HEK293T (cell line): ENCODE measurements at regions not wholly inside any gene's neighbourhood (a gene's known extent, or its start where the extent isn't known, plus 50 kb on each side); places are given as distances from the start of the nearest gene placed in this dataset.

Experiments used
- CTCF ChIA-PET: fragments of 350-600 bp; formaldehyde crosslinking; extraction: SDS; loops from one replicate; lab custom pipeline; 2021; ENCODE audit warnings: antibody characterized with exemption, inconsistent platforms; lab: Yijun Ruan, JAX
- POLR2A ChIA-PET: fragments of 350-600 bp; formaldehyde crosslinking; extraction: SDS; loops from one replicate; lab custom pipeline; 2020; ENCODE audit warnings: antibody characterized with exemption, inconsistent platforms; lab: Yijun Ruan, JAX
- DNase-seq: peaks from one replicate; pipeline ENCODE4 v3.0.0; 2012; ENCODE audit warnings: mixed read lengths; ENCODE audit errors: extremely low spot score
- ARNT ChIP-seq: fragments of 450-650 bp; IDR thresholded peaks from 2 replicates; pipeline ENCODE4 v1.6.1; 2017; ENCODE audit warnings: mild to moderate bottlenecking
- BHLHE40 ChIP-seq: fragments of 450-650 bp; IDR thresholded peaks from 2 replicates; pipeline ENCODE4 v1.6.1; 2016; ENCODE audit warnings: mild to moderate bottlenecking, moderate library complexity, borderline replicate concordance
- CTBP1 ChIP-seq: fragments of 450-650 bp; IDR thresholded peaks from 2 replicates; pipeline ENCODE4 v1.6.1; 2016; ENCODE audit warnings: borderline replicate concordance
- ELF4 ChIP-seq: fragments of 450-650 bp; IDR thresholded peaks from 2 replicates; pipeline ENCODE4 v1.6.1; 2017; ENCODE audit warnings: antibody characterized with exemption
- FOXA1 ChIP-seq: fragments of 450-650 bp; IDR thresholded peaks from 2 replicates; pipeline ENCODE4 v1.6.1; 2016; ENCODE audit warnings: mild to moderate bottlenecking
- FOXK2 ChIP-seq: fragments of 450-650 bp; IDR thresholded peaks from 2 replicates; pipeline ENCODE4 v1.6.1; 2016; ENCODE audit warnings: mild to moderate bottlenecking
- FOXM1 ChIP-seq: fragments of 450-650 bp; IDR thresholded peaks from 2 replicates; pipeline ENCODE4 v1.6.1; 2017; ENCODE audit warnings: mild to moderate bottlenecking, borderline replicate concordance
- HDGF ChIP-seq: fragments of 450-650 bp; IDR thresholded peaks from 2 replicates; pipeline ENCODE4 v1.6.1; 2017; ENCODE audit warnings: antibody characterized with exemption, borderline replicate concordance
- L3MBTL2 ChIP-seq: fragments of 450-650 bp; conservative IDR thresholded peaks from 2 replicates; pipeline ENCODE4 v1.6.1; 2016; ENCODE audit warnings: mild to moderate bottlenecking
- LEF1 ChIP-seq: fragments of 450-650 bp; IDR thresholded peaks from 2 replicates; pipeline ENCODE4 v1.6.1; 2017; ENCODE audit warnings: mild to moderate bottlenecking, borderline replicate concordance
- NFRKB ChIP-seq: fragments of 450-650 bp; IDR thresholded peaks from 2 replicates; pipeline ENCODE4 v1.6.1; 2016; ENCODE audit warnings: mild to moderate bottlenecking, moderate library complexity
- PKNOX1 ChIP-seq: fragments of 450-650 bp; IDR thresholded peaks from 2 replicates; pipeline ENCODE4 v1.6.1; 2016
- SP1 ChIP-seq: fragments of 450-650 bp; IDR thresholded peaks from 2 replicates; pipeline ENCODE4 v1.6.1; 2017
- SUZ12 ChIP-seq: fragments of 450-650 bp; IDR thresholded peaks from 2 replicates; pipeline ENCODE4 v1.6.1; 2016; ENCODE audit warnings: mild to moderate bottlenecking
- TARDBP ChIP-seq: fragments of 450-650 bp; IDR thresholded peaks from 2 replicates; pipeline ENCODE4 v1.6.1; 2016
- ZNF384 ChIP-seq: fragments of 450-650 bp; IDR thresholded peaks from 2 replicates; pipeline ENCODE4 v1.6.1; 2016

DNA sequence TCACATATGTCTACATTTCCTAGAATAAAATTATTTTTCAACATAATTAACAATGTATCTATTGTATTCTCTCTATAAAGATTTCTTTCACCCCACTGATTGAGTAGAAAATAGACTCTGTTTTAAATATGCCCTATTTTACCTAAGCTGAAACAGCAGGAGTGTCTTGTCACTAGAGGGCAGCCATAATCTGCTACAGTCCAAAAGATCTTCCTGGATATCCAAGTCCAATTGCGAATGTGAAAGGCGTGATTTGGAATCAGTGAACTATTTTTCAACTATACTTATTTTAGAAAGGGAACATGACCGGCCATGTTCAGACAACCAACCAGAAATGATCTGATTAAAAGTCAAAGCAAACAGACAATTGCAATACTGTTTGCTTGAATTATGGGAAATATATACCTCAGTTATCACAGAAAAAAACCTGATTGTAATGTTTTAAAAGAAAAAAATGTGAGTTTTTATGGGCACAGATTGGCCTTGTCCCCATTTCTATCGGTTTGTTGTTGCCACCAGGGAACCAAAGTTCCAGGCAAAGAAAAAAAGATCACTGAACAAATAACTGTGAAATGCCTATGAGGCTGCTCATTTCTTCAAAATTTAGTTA, 1211.0 kb upstream of the ADGRL4 start:
- no peak for TF ChIP-seq ZNF384
- no peak for TF ChIP-seq FOXA1
- TF ChIP-seq NFRKB, result no peak
- no peak for TF ChIP-seq SUZ12
- TF ChIP-seq PKNOX1, result no peak
- no peak for TF ChIP-seq ARNT
- TF ChIP-seq L3MBTL2, result no peak
- TF ChIP-seq TARDBP, result no peak
- no peak for TF ChIP-seq SP1
- TF ChIP-seq HDGF, result no peak
- TF ChIP-seq FOXM1, result no peak
- TF ChIP-seq LEF1, result no peak
- TF ChIP-seq ELF4, result no peak
- ChIA-PET CTCF (interaction anchor here (0.5 to 0.6 kb wide), 3 partner anchors 11 to 1307 kb away, joined by 3 to 5 read pairs (median 5); no protein-coding TSS in a partner anchor), POLR2A (no interaction called here)
- peak; percentile 60 for DNase-seq

- no peak for DNase-seq
- POLR2A ChIA-PET, result no interaction called here
- CTCF ChIA-PET, result no interaction called here
- TF ChIP-seq ZNF384 (no peak), SUZ12 (no peak), FOXA1 (no peak), NFRKB (no peak)
These were observed 1208.5 kb upstream of the ADGRL4 start for GRCh38 chr1:80214888-80215540.

GRCh38 chr1:80212948-80213347, 1206.4 kb upstream of the ADGRL4 start:
- CTCF ChIA-PET, result no interaction called here
- DNase-seq, result no peak
- POLR2A ChIA-PET, result no interaction called here
- TF ChIP-seq HDGF (no peak), L3MBTL2 (no peak), NFRKB (no peak), ARNT (no peak), FOXA1 (no peak), ELF4 (no peak), PKNOX1 (no peak), SP1 (no peak), LEF1 (no peak), FOXK2 (no peak), ZNF384 (no peak), TARDBP (no peak), SUZ12 (no peak), FOXM1 (no peak), CTBP1 (no peak), BHLHE40 (no peak)

DNA sequence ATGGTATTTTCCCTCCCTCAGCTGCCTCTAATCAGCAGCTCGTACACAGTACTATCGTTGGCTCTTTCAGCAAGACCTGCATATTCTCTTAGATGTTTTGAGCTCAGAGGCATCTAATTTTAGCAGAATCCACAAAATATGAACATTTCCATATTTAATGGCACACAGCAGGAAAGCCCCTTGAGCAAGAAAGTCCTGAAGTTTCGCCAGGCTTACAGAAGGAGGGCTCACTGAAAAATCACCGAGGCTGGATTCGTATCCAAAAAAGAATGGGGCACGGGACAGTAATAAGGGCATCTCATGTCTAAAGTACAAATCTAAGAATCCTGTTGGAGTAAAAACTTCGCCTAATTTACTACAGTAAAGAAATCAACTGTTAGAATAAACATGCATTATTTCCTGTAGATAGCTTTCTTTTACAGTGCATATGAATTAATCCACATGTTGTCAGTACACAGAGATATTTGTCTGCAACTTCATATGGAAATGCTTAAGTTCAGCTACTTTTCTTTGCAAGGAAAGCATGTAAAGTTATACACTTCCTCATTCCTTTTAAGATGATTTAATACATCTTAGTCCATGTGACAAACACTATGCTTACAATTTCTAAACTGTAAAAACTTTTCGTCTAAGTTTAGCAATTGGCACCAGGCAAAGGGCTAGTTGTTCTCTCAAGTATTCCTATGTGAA, 1205.3 kb upstream of the ADGRL4 start:
- no peak for DNase-seq
- TF ChIP-seq L3MBTL2, result no peak
- TF ChIP-seq FOXM1, result no peak
- TF ChIP-seq SP1, result no peak
- no peak for TF ChIP-seq FOXK2
- TF ChIP-seq PKNOX1, result no peak
- no peak for TF ChIP-seq NFRKB
- no peak for TF ChIP-seq CTBP1
- no peak for TF ChIP-seq ARNT
- TF ChIP-seq ELF4, result no peak
- no peak for TF ChIP-seq LEF1
- no peak for TF ChIP-seq FOXA1
- TF ChIP-seq SUZ12, result no peak
- TF ChIP-seq ZNF384, result no peak
- TF ChIP-seq TARDBP, result no peak
- no peak for TF ChIP-seq BHLHE40
- TF ChIP-seq HDGF, result no peak
- ChIA-PET POLR2A (no interaction called here), CTCF (no interaction called here)

- no peak for TF ChIP-seq TARDBP
- no peak for TF ChIP-seq NFRKB
- no peak for TF ChIP-seq LEF1
- TF ChIP-seq BHLHE40, result no peak
- TF ChIP-seq FOXM1, result no peak
- DNase-seq, result no peak
- POLR2A ChIA-PET, result no interaction called here
- CTCF ChIA-PET, result no interaction called here
These were observed 1195.6 kb upstream of the ADGRL4 start for GRCh38 chr1:80202118-80202517.

DNA sequence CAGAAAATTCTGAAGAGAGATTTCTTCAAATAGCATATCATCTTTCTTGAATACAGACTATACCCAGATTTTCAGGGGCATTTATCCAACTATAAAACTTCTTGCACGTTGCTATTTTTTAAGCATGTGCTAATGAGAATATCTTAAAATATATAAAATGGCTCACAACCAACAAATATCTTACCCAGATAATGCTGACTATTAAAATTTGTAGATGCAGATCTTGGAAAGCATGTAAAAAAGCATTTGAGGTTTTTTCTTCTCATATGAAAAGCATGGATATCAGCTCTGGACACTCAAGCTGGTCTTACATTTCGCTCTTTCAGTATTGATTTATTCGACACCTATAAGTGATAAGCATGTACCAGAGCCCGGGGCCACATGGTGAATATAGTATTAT, 1187.7 kb upstream of the ADGRL4 start:
- POLR2A ChIA-PET, result no interaction called here
- CTCF ChIA-PET, result no interaction called here
- no peak for DNase-seq
- TF ChIP-seq L3MBTL2, result no peak
- no peak for TF ChIP-seq PKNOX1
- no peak for TF ChIP-seq BHLHE40
- TF ChIP-seq ELF4, result no peak
- TF ChIP-seq TARDBP, result no peak
- TF ChIP-seq ARNT, result no peak
- no peak for TF ChIP-seq SUZ12
- no peak for TF ChIP-seq LEF1
- TF ChIP-seq HDGF, result no peak
- no peak for TF ChIP-seq FOXA1
- TF ChIP-seq FOXM1, result no peak
- TF ChIP-seq FOXK2, result no peak
- TF ChIP-seq NFRKB, result no peak
- no peak for TF ChIP-seq CTBP1
- TF ChIP-seq SP1, result no peak
- no peak for TF ChIP-seq ZNF384
